ENCODE measurements at regions not wholly inside any gene's neighbourhood (a gene's known extent, or its start where the extent isn't known, plus 50 kb on each side); places are given as distances from the start of the nearest gene placed in this dataset.

DNA sequence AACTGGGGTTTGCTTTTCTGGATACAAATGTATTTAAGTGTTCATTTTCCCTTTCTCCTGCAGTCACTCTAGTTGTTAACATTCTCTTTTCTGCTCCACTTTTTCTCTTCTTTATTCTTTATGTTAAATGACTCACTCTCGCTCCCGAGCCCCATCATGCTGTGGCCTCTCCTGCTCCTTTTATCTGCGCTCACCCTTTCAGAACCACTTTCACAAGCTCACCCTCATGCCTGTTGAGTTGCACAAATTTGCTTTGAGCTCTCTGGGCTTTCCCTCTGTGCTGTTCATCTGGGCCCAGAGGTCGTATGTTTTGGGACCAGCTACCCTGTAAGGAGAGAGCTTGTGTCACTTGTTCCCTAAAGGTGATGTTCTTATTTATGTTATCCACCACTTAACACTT is 98.1 kb upstream of the ASCC3 start:
- TF ChIP-seq POLR2A (IDR thresholded peaks at IDR 0.05) (no peak), EP300 (IDR thresholded peaks at IDR 0.05) (no peak), POLR2AphosphoS5 (IDR thresholded peaks at IDR 0.05) (no peak)
- TF ChIP-seq, protein P1, sequence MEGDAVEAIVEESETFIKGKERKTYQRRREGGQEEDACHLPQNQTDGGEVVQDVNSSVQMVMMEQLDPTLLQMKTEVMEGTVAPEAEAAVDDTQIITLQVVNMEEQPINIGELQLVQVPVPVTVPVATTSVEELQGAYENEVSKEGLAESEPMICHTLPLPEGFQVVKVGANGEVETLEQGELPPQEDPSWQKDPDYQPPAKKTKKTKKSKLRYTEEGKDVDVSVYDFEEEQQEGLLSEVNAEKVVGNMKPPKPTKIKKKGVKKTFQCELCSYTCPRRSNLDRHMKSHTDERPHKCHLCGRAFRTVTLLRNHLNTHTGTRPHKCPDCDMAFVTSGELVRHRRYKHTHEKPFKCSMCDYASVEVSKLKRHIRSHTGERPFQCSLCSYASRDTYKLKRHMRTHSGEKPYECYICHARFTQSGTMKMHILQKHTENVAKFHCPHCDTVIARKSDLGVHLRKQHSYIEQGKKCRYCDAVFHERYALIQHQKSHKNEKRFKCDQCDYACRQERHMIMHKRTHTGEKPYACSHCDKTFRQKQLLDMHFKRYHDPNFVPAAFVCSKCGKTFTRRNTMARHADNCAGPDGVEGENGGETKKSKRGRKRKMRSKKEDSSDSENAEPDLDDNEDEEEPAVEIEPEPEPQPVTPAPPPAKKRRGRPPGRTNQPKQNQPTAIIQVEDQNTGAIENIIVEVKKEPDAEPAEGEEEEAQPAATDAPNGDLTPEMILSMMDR (IDR thresholded peaks at IDR 0.05): no peak
